NCI-H2196 (cell line): ENCODE measurements at regions not wholly inside any gene's neighbourhood (a gene's known extent, or its start where the extent isn't known, plus 50 kb on each side); places are given as distances from the start of the nearest gene placed in this dataset.
"Not testable (repeated sequence)": the region's sequence is repeated elsewhere in the genome, so short reads cannot be mapped to it uniquely, and the experiment has no call there.

Source experiments
- DNase-seq: peaks from one replicate; lab custom pipeline; 2025; ENCODE audit not compliant: unreplicated experiment; lab: John Stamatoyannopoulos, UW

GRCh38 chr12:42737398-42737797, 147.9 kb upstream of the PRICKLE1 start:
- no peak for DNase-seq

GRCh38 chr12:42735861-42736361, 146.4 kb upstream of the PRICKLE1 start:
- no peak for DNase-seq

GRCh38 chr12:42733911-42734310, 144.4 kb upstream of the PRICKLE1 start:
- no peak for DNase-seq

GRCh38 chr12:42732908-42733411, 143.4 kb upstream of the PRICKLE1 start:
- DNase-seq, result no peak

- DNase-seq, result no peak
These were observed 140.7 kb upstream of the PRICKLE1 start for GRCh38 chr12:42730291-42730690.

- DNase-seq, result no peak
These were observed 140.0 kb upstream of the PRICKLE1 start for GRCh38 chr12:42729535-42729900.

- DNase-seq, result no peak
These were observed 139.4 kb upstream of the PRICKLE1 start for GRCh38 chr12:42728770-42729534.

GRCh38 chr12:42728287-42728686, 138.7 kb upstream of the PRICKLE1 start:
- no peak for DNase-seq

GRCh38 chr12:42725809-42726208, 136.3 kb upstream of the PRICKLE1 start:
- DNase-seq, result no peak

- DNase-seq, result no peak
These were observed 126.9 kb upstream of the PRICKLE1 start for GRCh38 chr12:42716491-42716891.

- not testable (repeated sequence) for DNase-seq
These were observed 124.0 kb upstream of the PRICKLE1 start for GRCh38 chr12:42713566-42713965.

GRCh38 chr12:42708374-42708773, 118.8 kb upstream of the PRICKLE1 start:
- not testable (repeated sequence) for DNase-seq

- no peak for DNase-seq
These were observed 118.0 kb upstream of the PRICKLE1 start for GRCh38 chr12:42707312-42708226.

GRCh38 chr12:42706321-42706720, 116.8 kb upstream of the PRICKLE1 start:
- no peak for DNase-seq

- DNase-seq, result no peak
These were observed 116.3 kb upstream of the PRICKLE1 start for GRCh38 chr12:42705863-42706262.

GRCh38 chr12:42704810-42705401, 115.4 kb upstream of the PRICKLE1 start:
- no peak for DNase-seq

- DNase-seq, result no peak
These were observed 114.8 kb upstream of the PRICKLE1 start for GRCh38 chr12:42704340-42704739.

GRCh38 chr12:42701084-42701483, 111.5 kb upstream of the PRICKLE1 start:
- no peak for DNase-seq

GRCh38 chr12:42698213-42698612, 108.7 kb upstream of the PRICKLE1 start:
- DNase-seq, result no peak

- DNase-seq, result no peak
These were observed 107.0 kb upstream of the PRICKLE1 start for GRCh38 chr12:42696406-42697149.
